Body of pancreas (tissue), 4 donors: ENCODE measurements at regions not wholly inside any gene's neighbourhood (a gene's known extent, or its start where the extent isn't known, plus 50 kb on each side); places are given as distances from the start of the nearest gene placed in this dataset.

Source experiments
- POLR2A ChIP-seq, 3 donors: fragments of 450-650 bp; IDR thresholded peaks; one replicate each; pipeline ENCODE4 v1.6.1; 2016; ENCODE audit warnings: antibody characterized with exemption in 3 of 3, mild to moderate bottlenecking in 2 of 3
- TF ChIP-seq, protein P1 (sequence below), 7 experiments: fragments of 450-650 bp in 4 of 7; fragments of 200-600 bp in 3 of 7; sonication (generic) in 3 of 7; IDR thresholded peaks; one replicate each; pipeline ENCODE4 v1.5.1; 2016 to 2019; ENCODE audit warnings: antibody characterized with exemption in 7 of 7

DNA sequence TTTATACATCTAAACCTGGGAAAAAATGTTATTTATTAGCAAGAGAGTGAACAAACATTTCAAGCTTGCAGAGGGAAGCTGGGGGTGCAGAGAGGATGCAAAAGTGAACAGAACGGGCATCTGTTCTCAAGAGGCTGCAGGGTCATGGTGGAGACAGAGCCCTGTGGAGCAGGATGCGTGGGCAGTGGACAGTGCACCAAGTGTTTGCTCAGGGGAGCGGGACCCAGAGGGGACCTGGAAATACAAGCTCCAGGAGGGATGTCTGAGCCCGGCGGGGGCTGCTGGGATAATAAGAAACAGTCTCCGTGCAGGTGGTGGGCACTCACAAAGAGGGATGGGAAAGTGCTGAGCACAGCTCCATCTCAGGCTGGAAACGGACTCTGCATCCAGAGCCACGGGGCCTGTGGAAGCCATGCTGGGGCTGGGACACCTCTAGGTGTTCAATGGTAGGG is 105.3 kb upstream of the SLC45A1 start:
- TF ChIP-seq, protein P1, sequence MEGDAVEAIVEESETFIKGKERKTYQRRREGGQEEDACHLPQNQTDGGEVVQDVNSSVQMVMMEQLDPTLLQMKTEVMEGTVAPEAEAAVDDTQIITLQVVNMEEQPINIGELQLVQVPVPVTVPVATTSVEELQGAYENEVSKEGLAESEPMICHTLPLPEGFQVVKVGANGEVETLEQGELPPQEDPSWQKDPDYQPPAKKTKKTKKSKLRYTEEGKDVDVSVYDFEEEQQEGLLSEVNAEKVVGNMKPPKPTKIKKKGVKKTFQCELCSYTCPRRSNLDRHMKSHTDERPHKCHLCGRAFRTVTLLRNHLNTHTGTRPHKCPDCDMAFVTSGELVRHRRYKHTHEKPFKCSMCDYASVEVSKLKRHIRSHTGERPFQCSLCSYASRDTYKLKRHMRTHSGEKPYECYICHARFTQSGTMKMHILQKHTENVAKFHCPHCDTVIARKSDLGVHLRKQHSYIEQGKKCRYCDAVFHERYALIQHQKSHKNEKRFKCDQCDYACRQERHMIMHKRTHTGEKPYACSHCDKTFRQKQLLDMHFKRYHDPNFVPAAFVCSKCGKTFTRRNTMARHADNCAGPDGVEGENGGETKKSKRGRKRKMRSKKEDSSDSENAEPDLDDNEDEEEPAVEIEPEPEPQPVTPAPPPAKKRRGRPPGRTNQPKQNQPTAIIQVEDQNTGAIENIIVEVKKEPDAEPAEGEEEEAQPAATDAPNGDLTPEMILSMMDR (IDR thresholded peaks at IDR 0.05): no peak
- TF ChIP-seq POLR2A (IDR thresholded peaks at IDR 0.05): no peak
